PC-9 (cell line): ENCODE measurements at regions not wholly inside any gene's neighbourhood (a gene's known extent, or its start where the extent isn't known, plus 50 kb on each side); places are given as distances from the start of the nearest gene placed in this dataset.

ENCODE experiments used
- BruUV-seq: library from RNA; stranded (reverse); fragments of 400-500 nt; replicated peaks from 2 replicates; lab custom pipeline; 2021; lab: Mats Ljungman, UMichigan
- CTCF ChIA-PET: fragments of 300-600 bp; sonication (Branson Sonifier 250); formaldehyde crosslinking; loops from one replicate; lab custom pipeline; 2022; ENCODE audit warnings: antibody characterized with exemption; lab: Charles Lee
- POLR2A ChIA-PET: fragments of 300-600 bp; sonication (Branson Sonifier 250); formaldehyde crosslinking; loops from one replicate; lab custom pipeline; 2022; ENCODE audit warnings: antibody characterized with exemption; ENCODE audit not compliant: unreplicated experiment; lab: Charles Lee
- DNase-seq, 2 experiments: peaks; one replicate each; pipeline versions ENCODE4 v3.0.0 to v3.0.0-alpha.2; 2015 to 2022; ENCODE audit warnings: mixed read lengths in 1 of 2
- H2AFZ ChIP-seq: fragments of 200-600 bp; sonication (generic); 2 replicates; pipeline ENCODE4 v1.8.1; 2017; ENCODE audit warnings: antibody characterized with exemption
- H3F3A ChIP-seq: fragments of 200-600 bp; sonication (generic); 2 replicates; pipeline ENCODE4 v1.8.1; 2017; ENCODE audit warnings: antibody characterized with exemption, mild to moderate bottlenecking, low read depth; ENCODE audit not compliant: insufficient read depth
- H3K27ac ChIP-seq: fragments of 200-600 bp; sonication (generic); 2 replicates; pipeline ENCODE4 v1.6.1; 2016; ENCODE audit warnings: mixed run types
- H3K27me3 ChIP-seq: fragments of 200-600 bp; sonication (generic); 2 replicates; pipeline ENCODE4 v1.6.1; 2016; ENCODE audit warnings: low read depth, mixed run types; ENCODE audit not compliant: insufficient read depth
- H3K36me3 ChIP-seq: fragments of 200-600 bp; sonication (generic); 2 replicates; pipeline ENCODE4 v1.6.1; 2016; ENCODE audit warnings: low read depth, mixed run types
- H3K4me1 ChIP-seq: fragments of 200-600 bp; sonication (generic); replicated peaks from 2 replicates; pipeline ENCODE4 v1.6.1; 2016; ENCODE audit warnings: mixed run types; ENCODE audit not compliant: insufficient read depth
- H3K4me2 ChIP-seq: fragments of 200-600 bp; sonication (generic); 2 replicates; pipeline ENCODE4 v1.6.1; 2017; ENCODE audit warnings: mixed run types
- H3K4me3 ChIP-seq: fragments of 200-600 bp; sonication (generic); 2 replicates; pipeline ENCODE4 v1.6.1; 2016; ENCODE audit warnings: mixed run types
- H3K79me2 ChIP-seq: fragments of 200-600 bp; sonication (generic); 2 replicates; pipeline ENCODE4 v1.6.1; 2017; ENCODE audit warnings: low read depth, mixed run types
- H3K9me2 ChIP-seq: fragments of 200-600 bp; sonication (generic); 2 replicates; pipeline ENCODE4 v1.8.1; 2017; ENCODE audit warnings: mild to moderate bottlenecking; ENCODE audit not compliant: insufficient read depth
- H3K9me3 ChIP-seq: fragments of 200-600 bp; sonication (generic); 2 replicates; pipeline ENCODE4 v1.8.1; 2016; ENCODE audit warnings: low read depth; ENCODE audit not compliant: insufficient read depth
- H4K20me1 ChIP-seq: fragments of 200-600 bp; sonication (generic); 2 replicates; pipeline ENCODE4 v1.8.1; 2017; ENCODE audit not compliant: insufficient read depth
- EZH2 ChIP-seq: fragments of 200-600 bp; sonication (generic); IDR thresholded peaks from 2 replicates; pipeline ENCODE4 v1.8.0; 2017; ENCODE audit warnings: antibody characterized with exemption, low read depth
- intact Hi-C: fragments of 100-400 bp; cut with micrococcal nuclease; formaldehyde crosslinking; loops from one replicate; pipeline ENCODE4 v1.10.0; 2022; ENCODE audit not compliant: unreplicated experiment
- TF ChIP-seq, protein P1 (sequence below): fragments of 200-600 bp; sonication (generic); conservative IDR thresholded peaks from 2 replicates; pipeline ENCODE4 v1.6.1; 2017; ENCODE audit warnings: mixed run types, antibody characterized with exemption, mild to moderate bottlenecking, moderate library complexity

- POLR2A ChIA-PET: no interaction called here
- Histone ChIP-seq H3K79me2 (no peaks in the 10 kb centered on the region), H3F3A (no peaks in the 10 kb centered on the region), H3K9me3 (no peaks in the 10 kb centered on the region; the same call in 1 of the 2 replicates), H3K9me2 (no peaks in the 10 kb centered on the region), H3K4me1 (no peaks in the 10 kb centered on the region), H3K27me3 (no peaks in the 10 kb centered on the region), H3K4me3 (no peak overlapping the region), H4K20me1 (no peaks in the 10 kb centered on the region), H3K36me3 (no peaks in the 10 kb centered on the region), H3K4me2 (no peak overlapping the region), H3K27ac (no peak overlapping the region), H2AFZ (no peak overlapping the region)
- no TSS peak for BruUV-seq
- CTCF ChIA-PET: no interaction called here
- intact Hi-C loops: no loop called here
- no peak for TF ChIP-seq EZH2
- TF ChIP-seq, protein P1, sequence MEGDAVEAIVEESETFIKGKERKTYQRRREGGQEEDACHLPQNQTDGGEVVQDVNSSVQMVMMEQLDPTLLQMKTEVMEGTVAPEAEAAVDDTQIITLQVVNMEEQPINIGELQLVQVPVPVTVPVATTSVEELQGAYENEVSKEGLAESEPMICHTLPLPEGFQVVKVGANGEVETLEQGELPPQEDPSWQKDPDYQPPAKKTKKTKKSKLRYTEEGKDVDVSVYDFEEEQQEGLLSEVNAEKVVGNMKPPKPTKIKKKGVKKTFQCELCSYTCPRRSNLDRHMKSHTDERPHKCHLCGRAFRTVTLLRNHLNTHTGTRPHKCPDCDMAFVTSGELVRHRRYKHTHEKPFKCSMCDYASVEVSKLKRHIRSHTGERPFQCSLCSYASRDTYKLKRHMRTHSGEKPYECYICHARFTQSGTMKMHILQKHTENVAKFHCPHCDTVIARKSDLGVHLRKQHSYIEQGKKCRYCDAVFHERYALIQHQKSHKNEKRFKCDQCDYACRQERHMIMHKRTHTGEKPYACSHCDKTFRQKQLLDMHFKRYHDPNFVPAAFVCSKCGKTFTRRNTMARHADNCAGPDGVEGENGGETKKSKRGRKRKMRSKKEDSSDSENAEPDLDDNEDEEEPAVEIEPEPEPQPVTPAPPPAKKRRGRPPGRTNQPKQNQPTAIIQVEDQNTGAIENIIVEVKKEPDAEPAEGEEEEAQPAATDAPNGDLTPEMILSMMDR: no peak
- DNase-seq: no peak
Measured at GRCh38 chr5:98428806-98429205, 344.7 kb upstream of the RGMB start.

- Histone ChIP-seq H4K20me1 (no peaks in the 10 kb centered on the region), H3K79me2 (no peaks in the 10 kb centered on the region), H3K4me2 (no peak overlapping the region), H2AFZ (no peak overlapping the region), H3F3A (no peaks in the 10 kb centered on the region), H3K36me3 (no peaks in the 10 kb centered on the region), H3K4me1 (no peaks in the 10 kb centered on the region), H3K9me2 (no peaks in the 10 kb centered on the region), H3K9me3 (no peaks in the 10 kb centered on the region; the same call in 1 of the 2 replicates), H3K27ac (no peak overlapping the region), H3K4me3 (no peak overlapping the region), H3K27me3 (no peaks in the 10 kb centered on the region)
- POLR2A ChIA-PET: no interaction called here
- CTCF ChIA-PET: no interaction called here
- TF ChIP-seq, protein P1: no peak
- no peak for TF ChIP-seq EZH2
- no TSS peak for BruUV-seq
- no peak for DNase-seq
- intact Hi-C loops: no loop called here
Measured at GRCh38 chr5:98432378-98432777, 341.1 kb upstream of the RGMB start.

GRCh38 chr5:98433022-98433421, 340.4 kb upstream of the RGMB start:
- ChIA-PET CTCF (no interaction called here), POLR2A (no interaction called here)
- Histone ChIP-seq H3K36me3 (no peaks in the 10 kb centered on the region), H3K9me3 (no peaks in the 10 kb centered on the region; the same call in 1 of the 2 replicates), H3K9me2 (no peaks in the 10 kb centered on the region), H3K79me2 (no peaks in the 10 kb centered on the region), H3F3A (no peaks in the 10 kb centered on the region), H3K4me1 (no peaks in the 10 kb centered on the region), H3K27me3 (no peaks in the 10 kb centered on the region), H3K27ac (no peak overlapping the region), H4K20me1 (no peaks in the 10 kb centered on the region), H2AFZ (no peak overlapping the region), H3K4me2 (no peak overlapping the region), H3K4me3 (no peak overlapping the region)
- intact Hi-C loops: no loop called here
- no TSS peak for BruUV-seq
- DNase-seq: no peak
- TF ChIP-seq, protein P1: no peak
- TF ChIP-seq EZH2: no peak
